ENCODE measurements at regions not wholly inside any gene's neighbourhood (a gene's known extent, or its start where the extent isn't known, plus 50 kb on each side); places are given as distances from the start of the nearest gene placed in this dataset.
"Not testable (repeated sequence)": the region's sequence is repeated elsewhere in the genome, so short reads cannot be mapped to it uniquely, and the experiment has no call there.

DNA sequence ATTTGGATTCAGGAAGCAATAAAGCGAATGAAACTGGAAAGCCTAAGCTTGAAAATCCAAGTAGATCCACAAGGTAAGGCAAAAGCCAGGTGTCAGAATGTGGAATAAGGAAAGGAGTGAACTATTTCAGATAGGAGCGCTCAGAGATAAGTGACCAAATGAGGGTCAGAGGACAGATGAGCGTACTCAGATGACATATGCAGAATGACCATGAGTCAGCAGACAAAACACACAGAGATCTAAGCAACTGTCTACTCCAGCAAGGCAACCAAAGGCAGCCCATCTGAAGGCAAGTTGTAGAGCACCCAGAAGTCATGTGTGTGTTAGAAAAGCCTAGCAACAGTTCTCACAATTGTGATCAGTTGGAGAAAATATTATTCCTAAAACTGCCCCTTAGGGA is 548.4 kb upstream of the FSHR start:
- no peak for DNase-seq (ENCODE audit: extremely low read depth in 1 of 11, low read depth in 9 of 11, low spot score in 4 of 11)

DNA sequence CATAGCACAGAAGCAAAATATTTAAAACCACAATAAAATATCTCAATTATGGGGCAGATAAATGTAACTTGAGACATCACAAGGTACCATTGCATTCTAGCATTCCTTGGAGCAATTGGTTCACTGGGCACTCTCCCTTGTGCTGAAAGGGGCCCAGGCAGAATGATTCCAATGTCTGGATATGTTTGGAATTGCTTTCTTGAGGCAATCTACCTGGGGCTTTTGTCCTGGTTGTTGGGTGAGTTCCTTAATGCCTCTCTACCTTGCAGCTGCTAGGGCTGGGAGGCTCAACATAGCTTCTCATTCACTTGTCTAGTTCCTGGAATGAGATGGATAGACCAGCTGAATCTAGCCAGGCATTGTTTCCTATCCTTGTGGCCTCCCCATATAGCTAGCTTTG is 539.6 kb upstream of the FSHR start:
- no peak for DNase-seq (ENCODE audit: extremely low read depth in 1 of 11, low read depth in 9 of 11, low spot score in 4 of 11)

DNA sequence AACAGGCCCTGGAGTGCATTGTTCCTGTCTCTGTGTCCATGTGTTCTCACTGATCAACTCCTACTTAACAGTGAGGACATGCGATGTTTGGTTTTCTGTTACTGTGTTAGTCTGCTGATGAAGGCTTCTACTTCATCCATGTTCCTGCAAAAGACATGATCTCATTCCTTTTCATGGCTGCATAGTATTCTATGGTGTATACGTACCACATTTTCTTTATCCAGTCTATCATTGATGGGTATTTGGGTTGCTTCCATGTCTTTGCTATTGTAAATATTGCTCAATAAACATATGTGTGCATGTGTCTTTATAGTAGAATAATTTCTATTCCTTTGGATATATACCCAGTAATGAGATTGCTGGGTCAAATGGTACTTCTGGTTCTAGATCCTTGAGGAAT is 537.7 kb upstream of the FSHR start:
- DNase-seq (ENCODE audit: extremely low read depth in 1 of 11, low read depth in 9 of 11, low spot score in 4 of 11), result not testable (repeated sequence)

DNA sequence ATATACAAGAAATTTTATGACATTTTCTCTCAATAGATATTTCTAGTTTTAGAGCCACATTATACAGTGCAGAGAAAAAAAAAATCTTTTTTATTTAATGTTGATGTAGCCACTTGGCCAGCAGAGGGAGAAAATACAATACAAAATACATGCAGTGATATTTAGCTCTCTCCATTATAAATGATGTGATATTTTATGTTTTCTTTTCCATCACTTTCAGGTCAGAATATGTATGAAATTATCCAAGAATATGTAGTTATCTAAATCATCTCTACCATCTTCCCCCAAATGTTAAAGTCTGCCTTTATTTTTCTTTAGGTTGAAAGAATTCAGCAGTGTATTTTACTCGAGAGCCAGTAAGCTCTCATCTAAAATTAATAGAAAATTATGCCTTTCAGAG is 533.6 kb upstream of the FSHR start:
- peak in 1 of 11 donors; percentile 3 for DNase-seq (ENCODE audit: extremely low read depth in 1 of 11, low read depth in 9 of 11, low spot score in 4 of 11)

DNA sequence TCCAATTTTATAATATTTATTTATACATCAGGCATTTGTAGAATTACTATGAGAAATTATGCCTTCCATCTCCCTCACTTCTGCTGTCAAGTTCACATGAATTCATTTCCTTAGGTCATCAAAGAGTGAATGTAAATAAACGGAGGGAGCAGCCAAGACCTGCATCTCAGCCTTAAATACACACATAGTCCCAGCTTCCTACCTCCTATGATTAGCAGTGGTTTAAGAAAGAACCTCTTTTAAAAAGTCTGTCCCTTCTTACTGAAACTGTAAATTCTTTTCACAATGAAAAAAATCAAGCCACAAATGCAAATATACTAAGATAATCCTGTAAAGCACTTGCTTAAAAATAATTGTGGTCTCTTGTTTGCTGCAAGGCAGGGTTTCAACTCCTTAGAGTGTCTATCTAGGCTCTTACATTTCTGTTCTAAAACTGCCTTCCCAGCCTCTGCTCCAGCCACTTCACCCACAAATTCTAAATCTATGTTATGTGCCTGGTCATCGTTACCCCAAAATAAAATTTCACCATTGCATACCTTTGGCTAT is 532.7 kb upstream of the FSHR start:
- no peak for DNase-seq (ENCODE audit: extremely low read depth in 1 of 11, low read depth in 9 of 11, low spot score in 4 of 11)

DNA sequence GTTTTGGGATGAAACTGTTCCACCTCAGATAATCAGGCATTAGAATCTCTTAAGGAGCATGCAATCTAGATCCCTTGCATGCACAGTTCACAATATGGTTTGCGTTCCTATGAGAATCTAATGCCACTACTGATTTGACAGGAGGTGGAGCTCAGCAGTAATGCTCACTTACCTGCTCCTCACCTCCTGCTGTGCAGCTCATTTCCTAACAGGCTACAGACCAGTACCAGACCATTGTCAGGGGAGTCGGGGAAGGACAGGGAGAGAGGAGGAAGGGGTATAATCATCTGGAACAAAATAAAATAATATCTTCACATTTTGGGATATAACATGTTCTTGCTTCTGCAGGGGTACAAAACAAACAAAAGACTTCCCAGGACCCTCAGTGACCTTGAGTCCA is 532.0 kb upstream of the FSHR start:
- DNase-seq (ENCODE audit: extremely low read depth in 1 of 11, low read depth in 9 of 11, low spot score in 4 of 11), result no peak

DNA sequence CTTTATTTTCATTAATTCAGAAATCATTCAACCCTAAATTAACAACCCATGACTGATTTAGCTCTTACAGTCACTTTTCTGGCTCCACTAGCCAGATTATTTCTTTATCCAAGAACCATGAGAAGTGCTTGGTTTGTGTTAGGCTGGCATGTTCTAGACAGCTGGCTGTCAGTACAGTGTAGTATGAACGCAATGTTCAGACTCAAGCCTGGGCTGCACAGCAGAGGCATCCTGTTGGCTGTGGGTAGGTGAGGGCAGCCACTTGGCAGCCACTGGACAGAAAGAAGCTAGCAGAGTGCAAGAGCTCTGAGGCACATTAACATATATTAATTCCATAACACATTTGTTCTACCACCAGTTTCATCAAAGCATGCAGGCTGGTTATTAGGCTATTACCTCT is 522.9 kb upstream of the FSHR start:
- no peak for DNase-seq (ENCODE audit: extremely low read depth in 1 of 11, low read depth in 9 of 11, low spot score in 4 of 11)

DNA sequence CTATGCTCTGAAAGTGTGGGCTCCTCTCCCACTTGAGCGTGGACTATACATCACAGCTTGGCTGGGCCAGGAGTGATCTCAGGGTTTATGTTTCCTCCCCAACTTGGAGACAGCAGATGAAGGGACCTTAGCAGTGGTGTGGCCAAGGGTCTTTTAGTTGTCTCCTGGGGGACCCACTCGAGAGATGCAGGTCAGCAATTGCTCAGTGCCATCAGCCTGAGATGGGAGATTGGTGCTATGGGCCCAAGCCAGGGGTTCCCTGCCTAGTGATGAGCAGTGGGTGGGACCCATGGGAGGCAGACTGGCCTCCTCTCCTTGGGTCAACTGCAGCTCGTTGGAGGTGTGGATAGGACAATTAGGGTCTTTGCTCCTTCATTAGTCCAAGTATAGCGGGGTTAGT is 510.5 kb upstream of the FSHR start:
- no peak for DNase-seq (ENCODE audit: extremely low read depth in 1 of 11, low read depth in 9 of 11, low spot score in 4 of 11)

DNA sequence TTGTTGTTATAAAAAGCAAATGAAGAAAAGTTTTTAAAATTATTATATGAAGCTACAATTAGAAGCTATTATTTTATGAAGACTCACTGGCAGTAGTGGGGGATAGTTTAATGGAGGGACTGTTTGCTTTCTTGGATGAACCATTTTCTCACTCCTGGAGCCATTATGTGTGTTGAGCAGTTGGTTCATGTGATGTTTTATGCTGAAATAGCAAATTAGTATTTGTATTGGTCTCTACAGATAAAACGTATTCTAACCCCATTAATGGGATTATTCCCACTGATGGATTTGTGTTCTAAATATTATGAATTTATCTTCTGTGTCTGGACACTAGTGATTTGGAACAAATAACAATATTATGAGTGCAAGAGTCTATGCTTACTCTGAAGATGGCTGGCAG is 507.5 kb upstream of the FSHR start:
- no peak for DNase-seq (ENCODE audit: extremely low read depth in 1 of 11, low read depth in 9 of 11, low spot score in 4 of 11)

DNA sequence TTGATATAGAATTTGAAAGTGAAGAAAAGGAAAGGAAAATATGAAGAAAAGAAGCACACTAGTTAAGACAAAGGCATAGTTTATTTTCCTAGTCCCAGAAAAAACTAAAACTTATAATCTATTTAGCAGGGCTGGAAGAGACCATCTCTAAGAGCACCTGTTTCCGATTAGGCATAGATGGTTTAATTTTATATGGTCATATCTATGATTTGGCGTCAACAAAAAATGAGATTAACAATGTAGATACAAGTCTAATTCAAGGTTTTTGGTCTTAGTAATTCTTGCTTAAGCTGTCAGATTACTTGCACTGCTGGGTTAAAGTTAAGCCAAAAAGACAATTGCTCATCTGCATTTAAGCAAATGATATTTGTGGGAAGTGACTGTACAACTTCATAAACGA is 502.5 kb upstream of the FSHR start:
- DNase-seq (ENCODE audit: extremely low read depth in 1 of 11, low read depth in 9 of 11, low spot score in 4 of 11), result no peak

DNA sequence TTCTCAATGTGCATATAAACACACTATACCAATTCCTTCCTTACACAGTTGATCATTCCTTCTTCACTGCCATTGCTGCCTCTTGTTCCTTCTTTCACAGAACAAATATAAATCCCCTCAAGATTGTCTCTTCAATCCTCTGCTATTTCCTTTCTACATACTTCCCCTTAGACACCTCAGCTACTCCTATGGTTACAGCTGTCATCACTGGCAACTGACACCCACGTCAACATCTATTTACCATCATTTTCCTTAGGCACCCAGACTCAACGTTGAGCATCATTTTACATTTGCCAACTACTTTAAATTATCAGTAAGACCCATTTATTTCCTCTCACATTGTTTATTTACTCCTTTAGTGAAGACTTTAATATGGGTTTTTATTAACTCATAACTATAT is 488.8 kb upstream of the FSHR start:
- no peak for DNase-seq (ENCODE audit: extremely low read depth in 1 of 11, low read depth in 9 of 11, low spot score in 4 of 11)

DNA sequence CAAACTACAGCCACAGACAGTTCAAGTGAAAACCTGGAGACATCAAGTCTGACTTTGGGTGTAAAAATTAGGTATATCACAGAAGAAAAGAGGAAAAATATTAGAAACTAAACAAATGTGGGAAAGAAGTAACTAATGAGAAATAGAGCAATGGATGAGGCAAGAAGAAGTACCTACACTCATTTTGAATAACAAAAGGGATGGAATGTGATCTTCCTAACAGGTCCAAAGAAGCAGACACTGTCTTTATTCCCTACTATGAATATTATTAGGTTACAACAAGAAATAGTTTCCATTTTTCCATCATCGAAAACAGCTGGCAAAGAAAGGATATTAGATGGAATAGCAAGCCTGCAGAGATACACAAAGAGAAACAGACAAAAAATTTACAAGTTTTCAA is 486.3 kb upstream of the FSHR start:
- DNase-seq (ENCODE audit: extremely low read depth in 1 of 11, low read depth in 9 of 11, low spot score in 4 of 11), result no peak

DNA sequence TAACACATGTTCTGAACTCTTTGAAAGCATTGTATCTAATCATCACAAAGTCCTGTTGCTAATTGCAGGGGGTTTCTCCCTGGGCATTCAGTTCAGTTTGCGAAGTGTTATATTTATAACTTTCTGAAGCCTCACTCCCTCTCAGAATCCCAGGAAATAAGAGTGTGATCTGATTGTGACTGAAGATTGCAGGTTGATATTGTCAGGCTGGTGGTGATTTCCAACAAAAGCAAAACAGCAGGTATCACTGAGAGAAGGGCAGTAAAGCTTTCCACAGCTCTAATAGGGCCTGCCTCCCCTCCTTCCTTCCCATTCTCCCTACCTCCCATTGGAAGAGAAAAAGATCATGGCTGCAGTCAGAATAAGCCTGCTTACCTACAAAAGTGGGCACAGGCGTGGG is 466.7 kb upstream of the FSHR start:
- no peak for DNase-seq (ENCODE audit: extremely low read depth in 1 of 11, low read depth in 9 of 11, low spot score in 4 of 11)

DNA sequence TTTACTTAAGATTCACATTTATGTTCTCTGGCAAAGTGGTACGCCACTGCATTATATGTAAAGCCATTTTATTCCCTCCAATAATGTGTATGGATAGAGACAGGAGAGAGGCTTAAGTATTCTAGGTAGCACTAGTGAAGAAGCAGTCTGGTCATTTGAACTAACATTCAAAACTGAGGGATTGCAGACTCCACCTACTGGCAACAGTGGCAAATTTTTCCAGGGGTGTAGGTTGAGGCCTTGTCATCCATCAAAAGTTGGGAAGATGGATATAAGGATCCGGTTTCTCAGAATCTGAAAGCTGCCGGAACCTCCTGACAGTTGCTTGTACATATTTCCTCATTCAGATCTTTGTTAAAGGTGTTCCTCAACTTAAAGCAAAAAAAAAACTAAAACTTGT is 465.5 kb upstream of the FSHR start:
- DNase-seq (ENCODE audit: extremely low read depth in 1 of 11, low read depth in 9 of 11, low spot score in 4 of 11), result no peak

DNA sequence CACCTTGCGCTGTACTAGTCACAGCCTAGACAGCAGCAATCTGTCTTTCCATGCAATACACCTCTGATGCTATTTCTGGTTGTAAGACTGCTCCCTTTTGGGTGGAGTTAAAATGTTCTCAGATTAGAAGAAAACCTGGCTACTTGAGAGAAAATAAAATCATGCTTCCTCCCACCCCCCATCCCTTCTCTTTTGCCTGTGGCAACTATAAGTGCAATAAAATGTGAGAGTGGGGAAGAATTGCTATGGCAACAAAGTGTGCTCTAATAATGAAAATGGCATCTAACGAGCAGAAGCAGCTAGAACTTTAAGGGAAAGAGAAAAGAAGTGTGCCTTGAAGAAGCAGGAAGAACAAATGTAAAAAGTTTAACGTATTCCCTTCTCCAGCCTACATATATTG is 464.2 kb upstream of the FSHR start:
- DNase-seq (ENCODE audit: extremely low read depth in 1 of 11, low read depth in 9 of 11, low spot score in 4 of 11), result no peak

DNA sequence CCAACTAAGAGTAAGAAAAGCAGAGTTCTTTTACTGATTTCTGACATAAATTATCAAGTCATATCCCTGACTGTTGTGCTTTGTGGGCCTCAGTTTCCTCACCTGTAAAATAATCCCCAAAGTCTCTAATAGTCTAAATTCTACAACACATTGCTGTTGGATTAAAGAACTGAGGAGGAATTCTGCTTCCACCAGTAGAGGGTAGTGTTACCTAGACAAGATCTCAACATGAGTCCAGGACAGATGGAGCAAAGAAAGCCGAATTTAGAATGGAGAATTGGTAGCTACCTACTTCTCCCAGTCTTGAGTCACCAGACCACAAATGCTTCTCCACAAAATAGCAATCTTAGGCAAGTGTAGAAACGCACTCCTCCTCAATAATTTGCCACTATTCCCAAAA is 462.5 kb upstream of the FSHR start:
- peak in 8 of 11 donors; percentile 7 to 30 (median 13) for DNase-seq (ENCODE audit: extremely low read depth in 1 of 11, low read depth in 9 of 11, low spot score in 4 of 11)

DNA sequence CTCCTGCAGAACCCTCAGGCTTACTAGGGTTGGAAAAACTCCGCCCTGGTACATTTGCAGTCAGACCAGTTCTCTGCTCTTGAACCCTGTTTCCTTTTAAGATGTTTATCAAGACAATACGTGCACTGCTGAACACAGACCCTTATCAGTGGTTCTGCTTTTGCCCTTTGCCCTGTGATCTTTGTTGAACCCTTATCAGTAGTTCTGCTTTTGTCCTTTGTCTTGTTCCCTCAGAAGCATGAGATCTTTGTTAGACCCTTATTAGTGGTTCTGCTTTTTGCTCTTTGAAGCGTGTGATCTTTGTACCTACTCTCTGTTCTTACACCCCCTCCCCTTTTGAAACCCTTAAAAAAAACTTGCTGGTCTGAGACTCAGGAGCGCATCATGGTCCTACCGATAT is 457.5 kb upstream of the FSHR start:
- not testable (repeated sequence) for DNase-seq (ENCODE audit: extremely low read depth in 1 of 11, low read depth in 9 of 11, low spot score in 4 of 11)

DNA sequence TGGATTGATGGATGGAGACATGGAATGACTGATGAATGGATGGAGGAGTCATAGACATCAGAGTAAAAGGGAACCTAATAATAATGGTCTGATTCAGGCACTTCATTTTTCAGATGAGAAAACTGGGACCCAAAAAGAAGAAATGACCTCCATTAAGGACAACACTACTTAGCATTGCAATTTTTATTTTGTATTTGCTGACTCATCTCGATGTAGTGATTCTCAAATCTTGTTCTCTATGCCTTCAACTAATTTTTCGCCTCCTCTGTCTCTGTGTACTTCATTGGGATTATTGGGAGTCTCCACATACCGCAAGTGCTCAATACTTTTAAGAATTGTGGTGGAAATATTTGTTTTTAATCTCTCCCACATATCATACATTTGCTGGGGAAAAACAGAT is 446.2 kb upstream of the FSHR start:
- DNase-seq (ENCODE audit: extremely low read depth in 1 of 11, low read depth in 9 of 11, low spot score in 4 of 11), result no peak

DNA sequence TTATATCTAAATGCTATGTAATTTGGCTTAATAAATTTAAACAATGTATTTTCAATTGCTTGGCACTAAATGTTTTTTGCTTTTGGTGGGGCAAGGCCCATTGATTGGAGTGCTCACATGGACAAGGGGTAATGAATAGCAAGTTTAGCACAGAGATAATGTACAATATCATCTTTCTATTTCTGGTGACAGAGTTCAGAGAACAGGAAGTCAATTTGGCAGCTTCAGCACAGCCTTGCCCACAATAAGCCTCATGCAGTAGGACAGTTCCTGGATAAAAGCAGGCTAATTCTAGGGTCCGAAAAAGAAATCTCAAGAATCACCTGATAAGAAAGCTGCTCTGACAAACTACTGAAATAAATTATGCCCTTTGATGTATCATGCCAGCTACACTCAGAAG is 443.9 kb upstream of the FSHR start:
- no peak for DNase-seq (ENCODE audit: extremely low read depth in 1 of 11, low read depth in 9 of 11, low spot score in 4 of 11)

DNA sequence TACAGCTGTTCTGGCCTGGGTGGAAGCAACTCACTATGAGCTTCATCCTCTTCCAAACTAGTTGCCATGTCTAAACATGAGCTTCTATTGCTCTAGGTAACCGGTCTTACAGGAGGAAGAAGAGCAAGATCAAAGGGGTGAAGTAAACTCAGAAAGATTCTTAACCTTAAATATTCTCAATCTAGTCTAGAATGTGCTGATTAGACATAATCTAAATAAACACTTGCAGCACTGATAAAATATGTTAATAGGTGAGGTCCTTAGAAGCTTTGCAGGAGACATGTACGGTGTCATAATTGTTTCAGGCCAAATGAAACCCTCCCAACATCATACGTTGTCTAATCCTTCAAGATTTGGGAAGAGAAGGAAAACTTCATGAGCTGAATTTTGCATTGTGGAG is 431.6 kb upstream of the FSHR start:
- DNase-seq (ENCODE audit: extremely low read depth in 1 of 11, low read depth in 9 of 11, low spot score in 4 of 11), result no peak

DNA sequence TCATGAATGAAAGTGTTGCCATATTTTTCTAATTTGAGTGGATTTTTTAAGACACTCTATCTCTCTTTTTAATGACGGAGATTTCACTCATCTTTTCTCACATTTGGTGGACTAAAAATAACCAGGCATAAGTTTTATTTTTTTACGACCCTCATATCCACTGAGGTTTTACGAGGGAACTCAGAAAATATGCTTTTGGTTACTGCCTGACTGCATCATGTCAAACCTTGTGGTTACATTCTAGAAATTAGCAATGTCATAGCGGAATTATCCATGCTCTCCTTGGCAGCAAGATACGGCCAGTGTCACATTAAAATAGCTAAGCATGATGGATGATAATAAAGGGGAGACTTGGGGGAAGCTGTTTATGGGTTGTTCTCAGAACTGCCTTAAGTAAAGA is 428.6 kb upstream of the FSHR start:
- peak in 1 of 11 donors; percentile 1 for DNase-seq (ENCODE audit: extremely low read depth in 1 of 11, low read depth in 9 of 11, low spot score in 4 of 11)

DNA sequence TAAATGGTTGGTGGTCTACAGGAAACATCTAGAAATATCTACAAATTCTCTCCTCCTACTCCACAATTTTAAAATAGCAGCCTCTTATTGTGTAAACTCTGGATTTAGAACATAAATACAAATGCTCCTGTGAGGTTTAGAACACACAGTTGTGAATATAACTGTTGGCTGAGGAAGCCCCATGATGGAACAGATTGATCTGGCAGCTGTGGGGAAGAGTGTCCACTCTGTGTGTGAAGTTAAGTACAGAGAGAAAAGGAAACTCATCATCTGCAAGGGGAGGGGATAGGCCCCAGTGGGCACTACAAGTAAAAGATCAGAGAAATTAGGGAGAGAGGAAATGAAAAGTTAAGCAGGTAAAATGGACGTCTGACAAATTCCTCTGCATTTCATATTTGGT is 422.7 kb upstream of the FSHR start:
- DNase-seq (ENCODE audit: extremely low read depth in 1 of 11, low read depth in 9 of 11, low spot score in 4 of 11), result no peak

Data from renal cortex interstitium (tissue), 11 donors.